ENCODE measurements at regions not wholly inside any gene's neighbourhood (a gene's known extent, or its start where the extent isn't known, plus 50 kb on each side); places are given as distances from the start of the nearest gene placed in this dataset.
"Not testable (repeated sequence)": the region's sequence is repeated elsewhere in the genome, so short reads cannot be mapped to it uniquely, and the experiment has no call there.

GRCh38 chr7:68222311-68222710 lies 1225.7 kb downstream of the TYW1 start:
- no peaks in the 10 kb centered on the region for H3K9me3 ChIP-seq

GRCh38 chr7:68224041-68224741 lies 1227.6 kb downstream of the TYW1 start:
- Histone ChIP-seq H3K27ac (no peak overlapping the region), H3K4me1 (no peaks in the 10 kb centered on the region), H3K4me3 (no peak overlapping the region), H3K9me3 (no peaks in the 10 kb centered on the region), H3K36me3 (no peaks in the 10 kb centered on the region), H3K27me3 (no peaks in the 10 kb centered on the region), H3K9ac (ENCODE audit: low read depth in 2 of 2, low read length in 2 of 2) (no peak overlapping the region)
- TF ChIP-seq CTCF (IDR thresholded peaks at IDR 0.05), result no peak
- DNase-seq, result no peak
- intact Hi-C loops (cut with DNase I), result no loop called here

More at GRCh38 chr7:68222311-68222710, 1225.7 kb downstream of the TYW1 start:
- Histone ChIP-seq H3K27ac (no peak overlapping the region), H3K36me3 (no peaks in the 10 kb centered on the region), H3K4me1 (no peaks in the 10 kb centered on the region), H3K27me3 (no peaks in the 10 kb centered on the region), H3K4me3 (no peak overlapping the region), H3K9ac (ENCODE audit: low read depth in 2 of 2, low read length in 2 of 2) (no peak overlapping the region)
- TF ChIP-seq CTCF (IDR thresholded peaks at IDR 0.05), result no peak
- intact Hi-C loops (cut with DNase I), result no loop called here
- DNase-seq, result no peak

GRCh38 chr7:68231011-68231410 lies 1234.4 kb downstream of the TYW1 start:
- DNase-seq; H3K4me1 ChIP-seq; H3K36me3 ChIP-seq; intact Hi-C loops (cut with DNase I); H3K4me3 ChIP-seq; H3K9me3 ChIP-seq; H3K27me3 ChIP-seq; H3K27ac ChIP-seq; H3K9ac ChIP-seq (ENCODE audit: low read depth in 2 of 2, low read length in 2 of 2): not testable (repeated sequence)

GRCh38 chr7:68235937-68236336 lies 1239.3 kb downstream of the TYW1 start:
- Histone ChIP-seq H3K9me3 (no peaks in the 10 kb centered on the region), H3K36me3 (no peaks in the 10 kb centered on the region), H3K4me3 (no peak overlapping the region), H3K4me1 (no peaks in the 10 kb centered on the region), H3K9ac (ENCODE audit: low read depth in 2 of 2, low read length in 2 of 2) (no peak overlapping the region), H3K27ac (no peak overlapping the region), H3K27me3 (no peaks in the 10 kb centered on the region)
- DNase-seq, result no peak
- intact Hi-C loops (cut with DNase I), result no loop called here
- no peak for TF ChIP-seq CTCF (IDR thresholded peaks at IDR 0.05)

GRCh38 chr7:68238204-68238805 lies 1241.7 kb downstream of the TYW1 start:
- TF ChIP-seq CTCF (IDR thresholded peaks at IDR 0.05), result no peak
- Histone ChIP-seq H3K4me3 (no peak overlapping the region), H3K27me3 (no peaks in the 10 kb centered on the region), H3K36me3 (no peaks in the 10 kb centered on the region), H3K27ac (no peak overlapping the region), H3K9ac (ENCODE audit: low read depth in 2 of 2, low read length in 2 of 2) (no peak overlapping the region), H3K4me1 (no peaks in the 10 kb centered on the region), H3K9me3 (no peaks in the 10 kb centered on the region)
- DNase-seq, result no peak
- intact Hi-C loops (cut with DNase I), result no loop called here

- H3K4me3 ChIP-seq, result no peak overlapping the region
These were observed 1246.5 kb downstream of the TYW1 start for GRCh38 chr7:68243128-68243527.

More at GRCh38 chr7:68243128-68243527, 1246.5 kb downstream of the TYW1 start:
- H3K27ac ChIP-seq, result no peak overlapping the region
- H3K36me3 ChIP-seq, result no peaks in the 10 kb centered on the region
- intact Hi-C loops (cut with DNase I), result no loop called here
- no peaks in the 10 kb centered on the region for H3K9me3 ChIP-seq
- no peak for TF ChIP-seq CTCF (IDR thresholded peaks at IDR 0.05)
- no peaks in the 10 kb centered on the region for H3K4me1 ChIP-seq
- H3K27me3 ChIP-seq, result no peaks in the 10 kb centered on the region
- H3K9ac ChIP-seq (ENCODE audit: low read depth in 2 of 2, low read length in 2 of 2), result no peak overlapping the region
- DNase-seq, result no peak

All from colonic mucosa (tissue), 4 donors.